Neuronal stem cell (in vitro differentiated cells): ENCODE measurements at regions not wholly inside any gene's neighbourhood (a gene's known extent, or its start where the extent isn't known, plus 50 kb on each side); places are given as distances from the start of the nearest gene placed in this dataset.

Experiments used
- DNase-seq: peaks from one replicate; pipeline ENCODE4 v3.0.0-alpha.2; 2013; ENCODE audit warnings: low spot score
- H2AFZ ChIP-seq: one replicate; pipeline ENCODE4 v1.6.1; 2013; ENCODE audit warnings: mild to moderate bottlenecking, low read length, inconsistent platforms
- H2AK5ac ChIP-seq: 2 replicates; pipeline ENCODE4 v1.6.1; 2013; ENCODE audit warnings: low read depth, mild to moderate bottlenecking, inconsistent platforms, low read length, moderate library complexity, mixed read lengths
- H2BK120ac ChIP-seq: 2 replicates; pipeline ENCODE4 v1.6.1; 2013; ENCODE audit warnings: low read depth, mild to moderate bottlenecking, inconsistent platforms, low read length, moderate library complexity, mixed read lengths
- H2BK12ac ChIP-seq: one replicate; pipeline ENCODE4 v1.6.1; 2013; ENCODE audit warnings: low read length, inconsistent platforms
- H2BK15ac ChIP-seq: 2 replicates; pipeline ENCODE4 v1.6.1; 2013; ENCODE audit warnings: mild to moderate bottlenecking, low read length, inconsistent platforms, mixed read lengths
- H2BK5ac ChIP-seq: one replicate; pipeline ENCODE4 v1.6.1; 2013; ENCODE audit warnings: inconsistent platforms, mild to moderate bottlenecking, low read length, moderate library complexity
- H3K14ac ChIP-seq: one replicate; pipeline ENCODE4 v1.6.1; 2013; ENCODE audit warnings: low read length, inconsistent platforms
- H3K18ac ChIP-seq: 2 replicates; pipeline ENCODE4 v1.6.1; 2013; ENCODE audit warnings: low read length, inconsistent platforms
- H3K23ac ChIP-seq: 2 replicates; pipeline ENCODE4 v1.6.1; 2013; ENCODE audit warnings: low read depth, mild to moderate bottlenecking, mixed read lengths, low read length, inconsistent platforms; ENCODE audit not compliant: poor library complexity
- H3K27ac ChIP-seq: replicated peaks from 3 replicates; pipeline ENCODE4 v1.5.1; 2013; ENCODE audit warnings: low read length, inconsistent platforms
- H3K27me3 ChIP-seq, 3 experiments: 2 replicates each; pipeline ENCODE4 v1.6.1; 2013; ENCODE audit warnings: low read length in 3 of 3, mild to moderate bottlenecking in 2 of 3, inconsistent platforms in 1 of 3, low read depth in 1 of 3, mixed read lengths in 1 of 3, moderate library complexity in 1 of 3; ENCODE audit not compliant: control insufficient read depth in 3 of 3, insufficient read depth in 3 of 3
- H3K36me3 ChIP-seq, 2 donors: replicated peaks in 1 of 2; 2 replicates each; pipeline ENCODE4 v1.6.1; 2013; ENCODE audit warnings: low read length in 2 of 2; ENCODE audit not compliant: control insufficient read depth in 2 of 2, insufficient read depth in 2 of 2
- H3K4ac ChIP-seq: 2 replicates; pipeline ENCODE4 v1.6.1; 2013; ENCODE audit warnings: inconsistent platforms, mild to moderate bottlenecking, low read length, moderate library complexity
- H3K4me1 ChIP-seq, 2 donors: 1 replicate in 1 of 2; 2 replicates in 1 of 2; pipeline ENCODE4 v1.6.1; 2013; ENCODE audit warnings: low read length in 2 of 2, low read depth in 1 of 2; ENCODE audit not compliant: control insufficient read depth in 2 of 2, insufficient read depth in 1 of 2
- H3K4me2 ChIP-seq: one replicate; pipeline ENCODE4 v1.6.1; 2013; ENCODE audit warnings: mild to moderate bottlenecking, low read length, inconsistent platforms; ENCODE audit not compliant: insufficient read depth, poor library complexity, severe bottlenecking
- H3K4me3 ChIP-seq, 2 donors: 2 replicates each; pipeline ENCODE4 v1.5.1; 2013; ENCODE audit warnings: low read length in 2 of 2, mild to moderate bottlenecking in 2 of 2, inconsistent platforms in 1 of 2, moderate library complexity in 1 of 2
- H3K79me1 ChIP-seq: one replicate; pipeline ENCODE4 v1.6.1; 2013; ENCODE audit warnings: low read depth, mild to moderate bottlenecking, inconsistent platforms, low read length, moderate library complexity
- H3K9ac ChIP-seq: one replicate; pipeline ENCODE4 v1.6.1; 2013; ENCODE audit warnings: mild to moderate bottlenecking, low read depth, low read length, inconsistent platforms; ENCODE audit not compliant: poor library complexity
- H3K9me3 ChIP-seq, 2 donors: replicated peaks in 1 of 2; 2 replicates each; pipeline versions ENCODE3 to v1.6.1; 2013; ENCODE audit warnings: low read length in 2 of 2, mild to moderate bottlenecking in 2 of 2, inconsistent platforms in 1 of 2, low read depth in 1 of 2, mixed read lengths in 1 of 2, moderate library complexity in 1 of 2; ENCODE audit not compliant: control insufficient read depth in 2 of 2, insufficient read depth in 1 of 2
- H4K8ac ChIP-seq: one replicate; pipeline ENCODE4 v1.6.1; 2013; ENCODE audit warnings: low read depth, mild to moderate bottlenecking, inconsistent platforms, low read length, moderate library complexity
- H4K91ac ChIP-seq: one replicate; pipeline ENCODE4 v1.6.1; 2013; ENCODE audit warnings: low read length, low read depth, mild to moderate bottlenecking, inconsistent platforms; ENCODE audit not compliant: poor library complexity
- WGBS, 2 donors: extraction: QIAGEN DNeasy Blood & Tissue Kit; methylation state at CpG; one replicate each; pipeline ENCODE4 v1.1.7; 2013; ENCODE audit warnings: missing lambda C conversion rate in 2 of 2, mixed read lengths in 1 of 2; ENCODE audit not compliant: insufficient read length in 2 of 2, insufficient replicate concordance in 1 of 2; ENCODE audit errors: extremely low coverage in 2 of 2; 5-methylcytosine and 5-hydroxymethylcytosine counted together

- H2AK5ac ChIP-seq, result no peak overlapping the region
- H2BK5ac ChIP-seq, result no peak overlapping the region
- no peak overlapping the region for H3K23ac ChIP-seq
- no peaks in the 10 kb centered on the region for H3K79me1 ChIP-seq
- H3K27me3 ChIP-seq, result no peaks in the 10 kb centered on the region
- H3K27ac ChIP-seq, result no peak overlapping the region
- no peak overlapping the region for H2BK12ac ChIP-seq
- H3K4me1 ChIP-seq, result no peaks in the 10 kb centered on the region
- WGBS, 2 donors, result no CpG with 5 or more reads among the region's 2 CpGs
- H3K18ac ChIP-seq, result no peak overlapping the region
- no peak overlapping the region for H2AFZ ChIP-seq
- no peak overlapping the region for H3K4ac ChIP-seq
- H3K9me3 ChIP-seq, result no peaks in the 10 kb centered on the region
- H4K91ac ChIP-seq, result no peak overlapping the region
- H3K14ac ChIP-seq, result no peak overlapping the region
- H2BK15ac ChIP-seq, result no peak overlapping the region
- no peaks in the 10 kb centered on the region for H3K36me3 ChIP-seq
- no peak overlapping the region for H3K4me3 ChIP-seq
- H2BK120ac ChIP-seq, result no peak overlapping the region
- no peak overlapping the region for H3K9ac ChIP-seq
- H3K4me2 ChIP-seq, result no peak overlapping the region
- no peak for DNase-seq
- no peak overlapping the region for H4K8ac ChIP-seq
These were observed 766.9 kb upstream of the PCDH10 start for GRCh38 chr4:132382243-132382642.

GRCh38 chr4:132383571-132384199 is 765.4 kb upstream of the PCDH10 start:
- H3K18ac ChIP-seq, result no peak overlapping the region
- no CpG with 5 or more reads among the region's 1 CpG for WGBS, 2 donors
- no peaks in the 10 kb centered on the region for H3K79me1 ChIP-seq
- H3K27ac ChIP-seq, result no peak overlapping the region
- H3K4ac ChIP-seq, result no peak overlapping the region
- H3K4me2 ChIP-seq, result no peak overlapping the region
- H2BK120ac ChIP-seq, result no peak overlapping the region
- H4K8ac ChIP-seq, result no peak overlapping the region
- H3K23ac ChIP-seq, result no peak overlapping the region
- no peak overlapping the region for H2AFZ ChIP-seq
- H2AK5ac ChIP-seq, result no peak overlapping the region
- H3K9me3 ChIP-seq, result no peaks in the 10 kb centered on the region
- H2BK5ac ChIP-seq, result no peak overlapping the region
- no peak overlapping the region for H2BK15ac ChIP-seq
- H3K9ac ChIP-seq, result no peak overlapping the region
- H2BK12ac ChIP-seq, result no peak overlapping the region
- no peak overlapping the region for H4K91ac ChIP-seq
- H3K36me3 ChIP-seq, result no peaks in the 10 kb centered on the region
- H3K4me1 ChIP-seq, result no peaks in the 10 kb centered on the region
- no peak for DNase-seq
- no peaks in the 10 kb centered on the region for H3K27me3 ChIP-seq
- H3K4me3 ChIP-seq, result no peak overlapping the region
- no peak overlapping the region for H3K14ac ChIP-seq

- H2BK15ac ChIP-seq, result no peak overlapping the region
- H3K9ac ChIP-seq, result no peak overlapping the region
- H2BK5ac ChIP-seq, result no peak overlapping the region
- DNase-seq, result no peak
- H3K4me3 ChIP-seq, result no peak overlapping the region
- H3K4me2 ChIP-seq, result no peak overlapping the region
- H4K91ac ChIP-seq, result no peak overlapping the region
- H3K4me1 ChIP-seq, result no peaks in the 10 kb centered on the region
- no peak overlapping the region for H2AK5ac ChIP-seq
- H3K4ac ChIP-seq, result no peak overlapping the region
- no peak overlapping the region for H3K18ac ChIP-seq
- no peak overlapping the region for H3K14ac ChIP-seq
- H2AFZ ChIP-seq, result no peak overlapping the region
- no peaks in the 10 kb centered on the region for H3K27me3 ChIP-seq
- H3K23ac ChIP-seq, result no peak overlapping the region
- H4K8ac ChIP-seq, result no peak overlapping the region
- WGBS, 2 donors, result no CpG with 5 or more reads among the region's 2 CpGs
- H3K9me3 ChIP-seq, result no peaks in the 10 kb centered on the region
- H3K79me1 ChIP-seq, result no peaks in the 10 kb centered on the region
- no peaks in the 10 kb centered on the region for H3K36me3 ChIP-seq
- no peak overlapping the region for H3K27ac ChIP-seq
- no peak overlapping the region for H2BK120ac ChIP-seq
- no peak overlapping the region for H2BK12ac ChIP-seq
These were observed 764.4 kb upstream of the PCDH10 start for GRCh38 chr4:132384709-132385108.

GRCh38 chr4:132386130-132386529 is 763.0 kb upstream of the PCDH10 start:
- H3K4ac ChIP-seq, result no peak overlapping the region
- no CpG with 5 or more reads among the region's 3 CpGs for WGBS, 2 donors
- no peak for DNase-seq
- H3K9me3 ChIP-seq, result no peaks in the 10 kb centered on the region
- H3K27me3 ChIP-seq, result no peaks in the 10 kb centered on the region
- H2AK5ac ChIP-seq, result no peak overlapping the region
- no peak overlapping the region for H3K4me3 ChIP-seq
- H2AFZ ChIP-seq, result no peak overlapping the region
- H2BK120ac ChIP-seq, result no peak overlapping the region
- H2BK15ac ChIP-seq, result no peak overlapping the region
- no peak overlapping the region for H3K14ac ChIP-seq
- no peak overlapping the region for H2BK12ac ChIP-seq
- no peaks in the 10 kb centered on the region for H3K4me1 ChIP-seq
- H3K23ac ChIP-seq, result no peak overlapping the region
- no peak overlapping the region for H2BK5ac ChIP-seq
- no peak overlapping the region for H3K18ac ChIP-seq
- H4K8ac ChIP-seq, result no peak overlapping the region
- H3K79me1 ChIP-seq, result no peaks in the 10 kb centered on the region
- H3K9ac ChIP-seq, result no peak overlapping the region
- no peak overlapping the region for H3K4me2 ChIP-seq
- H3K27ac ChIP-seq, result no peak overlapping the region
- no peaks in the 10 kb centered on the region for H3K36me3 ChIP-seq
- no peak overlapping the region for H4K91ac ChIP-seq
